BLaER1 treated with 17β-estradiol and CSF1 and Interleukin-3, amounts not matched to agents 10 nM and 100 nM (cell line): ENCODE measurements at regions not wholly inside any gene's neighbourhood (a gene's known extent, or its start where the extent isn't known, plus 50 kb on each side); places are given as distances from the start of the nearest gene placed in this dataset.

Source experiments
- H3K27ac ChIP-seq, 11 experiments: shearing (Covaris generic); formaldehyde crosslinking; 2 replicates each; pipeline ENCODE4 v1.8.1; 2022
- H3K27me3 ChIP-seq, 11 experiments: shearing (Covaris generic); formaldehyde crosslinking; 2 replicates each; pipeline ENCODE4 v1.8.1; 2022
- H3K36me3 ChIP-seq, 11 experiments: shearing (Covaris generic); formaldehyde crosslinking; 2 replicates each; pipeline ENCODE4 v1.8.1; 2022
- H3K4me1 ChIP-seq, 10 experiments: shearing (Covaris generic); formaldehyde crosslinking; 2 replicates each; pipeline ENCODE4 v1.8.1; 2022
- H3K4me2 ChIP-seq, 11 experiments: shearing (Covaris generic); formaldehyde crosslinking; 2 replicates each; pipeline ENCODE4 v1.8.1; 2022
- H3K4me3 ChIP-seq, 10 experiments: shearing (Covaris generic); formaldehyde crosslinking; 2 replicates each; pipeline ENCODE4 v1.8.1; 2022
- H3K9ac ChIP-seq, 11 experiments: shearing (Covaris generic); formaldehyde crosslinking; 2 replicates each; pipeline ENCODE4 v1.8.1; 2022
- H3K9me3 ChIP-seq, 11 experiments: shearing (Covaris generic); formaldehyde crosslinking; replicated peaks in 1 of 11; 2 replicates each; pipeline ENCODE4 v1.8.1; 2022
- H4K20me1 ChIP-seq, 11 experiments: shearing (Covaris generic); formaldehyde crosslinking; 2 replicates each; pipeline ENCODE4 v1.8.1; 2022
- Cebpa-rat ChIP-seq, 11 experiments: shearing (Covaris generic); IDR thresholded peaks; 2 replicates each; pipeline ENCODE4 v1.8.1; 2022

DNA sequence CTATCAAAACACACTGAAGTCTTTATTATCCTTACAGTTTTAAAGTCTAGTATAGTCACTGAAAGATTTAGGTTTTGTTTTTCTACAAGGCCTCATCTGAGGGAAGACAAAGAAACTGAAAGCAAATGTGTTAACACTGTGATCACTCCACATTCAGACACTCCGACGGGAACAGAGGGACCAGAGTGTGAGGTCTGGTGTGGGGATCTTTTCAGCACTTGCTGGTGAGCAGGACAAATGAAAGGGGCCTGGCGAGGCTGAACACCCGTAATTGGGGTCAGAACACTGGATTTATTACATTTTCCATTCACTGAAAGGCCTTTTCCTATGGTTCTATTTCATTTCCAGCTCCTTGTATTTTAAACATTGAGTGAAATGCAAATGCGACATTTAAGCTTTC, 910.5 kb downstream of the CDH11 start:
- H3K27me3 ChIP-seq, result no peaks in the 10 kb centered on the region
- no peak overlapping the region for H3K4me3 ChIP-seq
- peaks cover 0 to 43% (median 9%) of the 10 kb centered on the region in 10 experiments; a peak in 11 of 20 replicates for H3K4me1 ChIP-seq
- TF ChIP-seq Cebpa-rat (IDR thresholded peaks at IDR 0.05), result no peak
- H3K9me3 ChIP-seq, result no peaks in the 10 kb centered on the region
- H3K9ac ChIP-seq, result no peak overlapping the region
- no peaks in the 10 kb centered on the region for H3K36me3 ChIP-seq
- no peaks in the 10 kb centered on the region for H4K20me1 ChIP-seq
- no peak overlapping the region for H3K27ac ChIP-seq
- H3K4me2 ChIP-seq, result no peak overlapping the region; a peak in 1 of 22 replicates

- TF ChIP-seq Cebpa-rat (IDR thresholded peaks at IDR 0.05), result no peak
- Histone ChIP-seq H3K27ac (peak overlapping the region in 1 of 11 experiments; percentile 9; a peak in 1 of 22 replicates), H3K4me3 (no peak overlapping the region), H3K4me2 (peak overlapping the region in 3 of 11 experiments; percentile 3 to 41 (median 36); a peak in 5 of 22 replicates), H3K4me1 (peaks cover 0 to 16% (median 0%) of the 10 kb centered on the region in 10 experiments; a peak in 6 of 20 replicates), H3K27me3 (no peaks in the 10 kb centered on the region), H4K20me1 (no peaks in the 10 kb centered on the region), H3K36me3 (no peaks in the 10 kb centered on the region), H3K9ac (no peak overlapping the region), H3K9me3 (no peaks in the 10 kb centered on the region)
Measured at GRCh38 chr16:64206862-64207261, 915.0 kb downstream of the CDH11 start.

DNA sequence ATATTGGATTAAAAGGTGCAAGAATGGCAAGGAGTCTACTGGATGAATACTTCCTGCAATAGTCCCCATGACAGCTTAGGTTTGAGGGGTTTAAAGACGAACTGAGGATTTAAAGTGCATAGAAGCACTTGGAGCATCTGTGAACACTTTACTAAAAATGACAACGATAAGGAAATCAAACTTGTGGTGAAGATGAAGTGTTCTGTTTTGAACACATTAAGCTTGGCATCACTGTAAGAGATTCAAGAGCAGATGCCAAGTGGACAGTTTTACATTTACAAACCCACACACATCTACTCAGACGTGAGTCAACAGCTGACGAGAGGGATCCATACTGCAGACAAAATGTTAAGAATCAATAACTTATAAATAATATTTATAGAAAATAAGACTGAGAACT, 918.7 kb downstream of the CDH11 start:
- Histone ChIP-seq H3K27ac (no peak overlapping the region), H3K9me3 (no peaks in the 10 kb centered on the region), H3K27me3 (no peaks in the 10 kb centered on the region), H4K20me1 (no peaks in the 10 kb centered on the region), H3K4me1 (peaks cover 0 to 16% (median 0%) of the 10 kb centered on the region in 10 experiments; a peak in 6 of 20 replicates), H3K9ac (no peak overlapping the region), H3K4me3 (no peak overlapping the region), H3K4me2 (no peak overlapping the region), H3K36me3 (no peaks in the 10 kb centered on the region)
- no peak for TF ChIP-seq Cebpa-rat (IDR thresholded peaks at IDR 0.05)

DNA sequence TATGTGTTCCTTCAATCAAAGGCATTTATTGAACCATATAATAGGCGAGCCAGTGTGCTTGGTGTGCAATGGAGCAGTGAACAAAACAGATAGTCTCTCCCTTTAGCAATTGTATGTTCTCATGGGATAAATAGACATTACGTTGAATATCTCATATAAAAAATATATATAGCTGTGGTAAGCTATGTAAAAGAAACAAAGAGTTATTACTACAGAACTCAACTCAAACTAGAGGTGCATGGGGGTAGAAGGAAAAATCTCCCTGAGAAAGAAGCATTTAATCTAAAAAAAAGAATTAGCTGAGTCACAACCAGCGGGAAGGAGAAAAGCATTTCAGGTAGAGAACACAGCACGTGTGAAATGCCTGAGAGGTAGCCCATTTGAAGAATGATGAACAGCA, 919.3 kb downstream of the CDH11 start:
- H3K4me1 ChIP-seq, result peaks cover 0 to 14% (median 0%) of the 10 kb centered on the region in 10 experiments; a peak in 6 of 20 replicates
- H3K9ac ChIP-seq, result no peak overlapping the region
- H4K20me1 ChIP-seq, result no peaks in the 10 kb centered on the region
- H3K27ac ChIP-seq, result no peak overlapping the region
- no peak overlapping the region for H3K4me3 ChIP-seq
- no peak for TF ChIP-seq Cebpa-rat (IDR thresholded peaks at IDR 0.05)
- H3K27me3 ChIP-seq, result no peaks in the 10 kb centered on the region
- no peaks in the 10 kb centered on the region for H3K36me3 ChIP-seq
- no peaks in the 10 kb centered on the region for H3K9me3 ChIP-seq
- H3K4me2 ChIP-seq, result no peak overlapping the region

GRCh38 chr16:64196444-64196843, 925.4 kb downstream of the CDH11 start:
- Histone ChIP-seq H3K9me3 (no peaks in the 10 kb centered on the region), H3K4me3 (no peak overlapping the region), H3K36me3 (no peaks in the 10 kb centered on the region), H3K4me2 (no peak overlapping the region), H3K27me3 (no peaks in the 10 kb centered on the region), H4K20me1 (no peaks in the 10 kb centered on the region), H3K27ac (no peak overlapping the region), H3K9ac (no peak overlapping the region), H3K4me1 (no peaks in the 10 kb centered on the region)
- no peak for TF ChIP-seq Cebpa-rat (IDR thresholded peaks at IDR 0.05)

DNA sequence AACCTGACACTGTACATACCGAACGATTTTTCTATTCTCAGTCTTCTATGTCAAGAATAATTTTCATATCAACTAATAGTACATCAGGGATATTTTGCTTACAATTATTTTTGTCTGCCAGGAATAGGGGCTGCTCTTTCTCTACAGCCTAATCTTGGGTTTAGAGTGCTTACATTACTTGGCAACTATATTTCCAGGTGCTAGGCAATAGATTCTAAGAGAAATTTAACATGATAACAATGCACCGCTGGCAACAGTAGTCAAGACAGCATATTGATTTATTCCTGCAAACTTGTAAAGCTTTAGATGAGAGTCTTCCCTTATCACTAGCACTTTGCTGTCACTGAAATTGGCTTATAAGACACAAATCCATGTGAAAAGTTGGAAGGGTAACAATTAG, 935.9 kb downstream of the CDH11 start:
- Histone ChIP-seq H3K9me3 (no peaks in the 10 kb centered on the region), H3K27me3 (no peaks in the 10 kb centered on the region), H4K20me1 (no peaks in the 10 kb centered on the region), H3K4me3 (no peak overlapping the region), H3K9ac (no peak overlapping the region), H3K4me1 (no peaks in the 10 kb centered on the region), H3K27ac (no peak overlapping the region), H3K4me2 (no peak overlapping the region), H3K36me3 (no peaks in the 10 kb centered on the region)
- TF ChIP-seq Cebpa-rat (IDR thresholded peaks at IDR 0.05), result no peak

- Histone ChIP-seq H3K4me2 (no peak overlapping the region), H3K27me3 (no peaks in the 10 kb centered on the region)
- no peak for TF ChIP-seq Cebpa-rat (IDR thresholded peaks at IDR 0.05)
Measured at GRCh38 chr16:64184156-64184555, 937.7 kb downstream of the CDH11 start.

GRCh38 chr16:64182985-64183384, 938.9 kb downstream of the CDH11 start:
- Histone ChIP-seq H3K4me3 (no peak overlapping the region), H3K27me3 (no peaks in the 10 kb centered on the region), H3K9me3 (peaks cover 15 to 25% (median 22%) of the 10 kb centered on the region in 11 experiments), H3K27ac (no peak overlapping the region), H3K4me2 (no peak overlapping the region), H3K4me1 (no peaks in the 10 kb centered on the region), H3K36me3 (peaks cover 0 to 5% (median 0%) of the 10 kb centered on the region in 11 experiments; a peak in 1 of 22 replicates), H4K20me1 (no peaks in the 10 kb centered on the region), H3K9ac (no peak overlapping the region)
- TF ChIP-seq Cebpa-rat (IDR thresholded peaks at IDR 0.05), result no peak

More at GRCh38 chr16:64184156-64184555, 937.7 kb downstream of the CDH11 start:
- Histone ChIP-seq H3K27ac (no peak overlapping the region), H3K4me3 (no peak overlapping the region), H3K9me3 (peaks cover 4 to 13% (median 10%) of the 10 kb centered on the region in 11 experiments), H3K9ac (no peak overlapping the region), H3K36me3 (no peaks in the 10 kb centered on the region), H3K4me1 (no peaks in the 10 kb centered on the region), H4K20me1 (no peaks in the 10 kb centered on the region)

DNA sequence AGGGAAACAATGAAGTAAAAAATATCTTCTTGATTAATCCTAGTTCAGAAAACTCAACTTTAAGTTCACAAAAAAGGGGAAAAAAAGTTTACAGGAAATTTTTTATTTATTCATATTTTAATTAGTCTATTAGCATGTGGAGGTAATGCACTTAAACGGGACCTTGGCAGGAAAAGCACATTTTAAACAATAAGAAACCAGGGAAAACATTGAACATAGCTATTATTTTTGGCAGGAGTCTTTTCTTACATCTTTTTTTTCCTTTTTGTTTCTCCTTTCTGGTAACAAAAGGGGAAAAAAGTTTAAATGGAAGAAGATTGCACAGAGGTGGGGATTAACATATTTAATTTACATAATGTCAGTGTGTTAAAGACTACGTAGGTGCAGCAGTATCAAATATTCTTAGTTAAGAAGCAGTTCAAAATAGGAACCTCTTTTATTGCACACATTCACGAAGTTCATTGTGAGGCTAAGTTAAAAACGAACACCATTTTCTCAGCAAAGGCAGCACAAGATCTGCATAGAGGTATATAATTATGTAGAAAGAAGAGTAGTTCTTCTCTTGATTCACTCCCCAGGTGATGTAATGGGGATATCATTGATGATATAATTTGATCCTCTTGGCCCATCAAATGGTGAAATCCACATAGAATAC, 940.5 kb downstream of the CDH11 start:
- H3K9me3 ChIP-seq, result peaks cover 29 to 40% (median 35%) of the 10 kb centered on the region in 11 experiments
- H3K4me3 ChIP-seq, result no peak overlapping the region
- no peak overlapping the region for H3K4me2 ChIP-seq
- no peak overlapping the region for H3K27ac ChIP-seq
- H4K20me1 ChIP-seq, result no peaks in the 10 kb centered on the region
- H3K9ac ChIP-seq, result no peak overlapping the region
- H3K36me3 ChIP-seq, result peaks cover 0 to 6% (median 0%) of the 10 kb centered on the region in 11 experiments; a peak in 1 of 22 replicates
- no peak for TF ChIP-seq Cebpa-rat (IDR thresholded peaks at IDR 0.05)
- H3K27me3 ChIP-seq, result no peaks in the 10 kb centered on the region
- no peaks in the 10 kb centered on the region for H3K4me1 ChIP-seq
